Mesenchymal stem cell (in vitro differentiated cells and primary cell): ENCODE measurements at regions not wholly inside any gene's neighbourhood (a gene's known extent, or its start where the extent isn't known, plus 50 kb on each side); places are given as distances from the start of the nearest gene placed in this dataset.

ENCODE experiments used
- DNase-seq: peaks from one replicate; pipeline ENCODE4 v3.0.0-alpha.2; 2013
- H2AFZ ChIP-seq: one replicate; pipeline ENCODE4 v1.6.1; 2013; ENCODE audit warnings: low read depth, mild to moderate bottlenecking, control low read depth, inconsistent platforms, low read length, moderate library complexity
- H2AK5ac ChIP-seq: 2 replicates; pipeline ENCODE4 v1.6.1; 2013; ENCODE audit warnings: low read length, moderate library complexity, mild to moderate bottlenecking, inconsistent platforms; ENCODE audit not compliant: severe bottlenecking
- H2BK120ac ChIP-seq: one replicate; pipeline ENCODE4 v1.6.1; 2013; ENCODE audit warnings: low read depth, mild to moderate bottlenecking, inconsistent platforms, low read length, moderate library complexity
- H2BK12ac ChIP-seq, 2 experiments: one replicate each; pipeline ENCODE4 v1.6.1; 2013; ENCODE audit warnings: inconsistent platforms in 2 of 2, low read length in 2 of 2, mild to moderate bottlenecking in 2 of 2, moderate library complexity in 2 of 2, control low read depth in 1 of 2
- H2BK15ac ChIP-seq: one replicate; pipeline ENCODE4 v1.6.1; 2013; ENCODE audit warnings: mild to moderate bottlenecking, low read depth, inconsistent platforms; ENCODE audit not compliant: poor library complexity, severe bottlenecking
- H2BK5ac ChIP-seq: 2 replicates; pipeline ENCODE4 v1.6.1; 2013; ENCODE audit warnings: low read depth, mild to moderate bottlenecking, low read length, control low read depth, inconsistent platforms; ENCODE audit not compliant: poor library complexity, severe bottlenecking
- H3K14ac ChIP-seq, 2 experiments: one replicate each; pipeline ENCODE4 v1.6.1; 2013; ENCODE audit warnings: inconsistent platforms in 2 of 2, low read length in 2 of 2, control low read depth in 1 of 2, mild to moderate bottlenecking in 1 of 2, moderate library complexity in 1 of 2
- H3K18ac ChIP-seq, 2 experiments: one replicate each; pipeline ENCODE4 v1.6.1; 2013; ENCODE audit warnings: inconsistent platforms in 2 of 2, low read length in 2 of 2, control low read depth in 1 of 2, low read depth in 1 of 2, mild to moderate bottlenecking in 1 of 2
- H3K23ac ChIP-seq, 2 experiments: one replicate each; pipeline ENCODE4 v1.6.1; 2013; ENCODE audit warnings: inconsistent platforms in 2 of 2, low read length in 2 of 2, mild to moderate bottlenecking in 2 of 2, moderate library complexity in 2 of 2, control low read depth in 1 of 2
- H3K27ac ChIP-seq: 2 replicates; pipeline ENCODE4 v1.5.1; 2013; ENCODE audit warnings: mild to moderate bottlenecking, moderate library complexity, low read length, control low read depth, inconsistent platforms; ENCODE audit not compliant: poor library complexity, severe bottlenecking
- H3K27me3 ChIP-seq, 2 experiments: 2 replicates each; pipeline versions ENCODE4 v1.6.1 to v1.7.0; 2013; ENCODE audit warnings: low read length in 2 of 2, mild to moderate bottlenecking in 2 of 2, moderate library complexity in 2 of 2, control low read depth in 1 of 2, inconsistent platforms in 1 of 2; ENCODE audit not compliant: control insufficient read depth in 1 of 2, insufficient read depth in 1 of 2
- H3K36me3 ChIP-seq, 2 experiments: 2 replicates each; pipeline versions ENCODE4 v1.6.1 to v1.7.0; 2013; ENCODE audit warnings: low read length in 2 of 2, control low read depth in 1 of 2, inconsistent platforms in 1 of 2, low read depth in 1 of 2, mild to moderate bottlenecking in 1 of 2; ENCODE audit not compliant: insufficient read depth in 2 of 2, control insufficient read depth in 1 of 2
- H3K4ac ChIP-seq, 2 experiments: one replicate each; pipeline ENCODE4 v1.6.1; 2013; ENCODE audit warnings: inconsistent platforms in 2 of 2, low read length in 2 of 2, mild to moderate bottlenecking in 2 of 2, moderate library complexity in 2 of 2, control low read depth in 1 of 2, low read depth in 1 of 2
- H3K4me1 ChIP-seq: 2 replicates; pipeline ENCODE4 v1.6.1; 2013; ENCODE audit warnings: low read depth, low read length, control low read depth; ENCODE audit not compliant: control insufficient read depth, insufficient read depth
- H3K4me2 ChIP-seq: 2 replicates; pipeline ENCODE4 v1.6.1; 2013; ENCODE audit warnings: low read length, mild to moderate bottlenecking, inconsistent platforms; ENCODE audit not compliant: poor library complexity, severe bottlenecking
- H3K4me3 ChIP-seq, 2 experiments: 2 replicates each; pipeline versions ENCODE4 v1.5.1 to v1.7.0; 2013; ENCODE audit warnings: low read length in 2 of 2, mild to moderate bottlenecking in 2 of 2, control low read depth in 1 of 2, low read depth in 1 of 2; ENCODE audit not compliant: insufficient read depth in 1 of 2
- H3K79me1 ChIP-seq: replicated peaks from 2 replicates; pipeline ENCODE4 v1.6.1; 2013; ENCODE audit warnings: mild to moderate bottlenecking, control low read depth, low read length, inconsistent platforms; ENCODE audit not compliant: poor library complexity, severe bottlenecking
- H3K9ac ChIP-seq: 2 replicates; pipeline ENCODE4 v1.7.0; 2013; ENCODE audit warnings: mild to moderate bottlenecking, low read length, moderate library complexity
- H3K9me3 ChIP-seq: 2 replicates; pipeline ENCODE4 v1.7.0; 2013; ENCODE audit warnings: mild to moderate bottlenecking, low read length; ENCODE audit not compliant: control insufficient read depth
- H4K8ac ChIP-seq: one replicate; pipeline ENCODE4 v1.6.1; 2013; ENCODE audit warnings: inconsistent platforms, mild to moderate bottlenecking, low read length, moderate library complexity
- H4K91ac ChIP-seq: one replicate; pipeline ENCODE4 v1.6.1; 2013; ENCODE audit warnings: mild to moderate bottlenecking, low read length, inconsistent platforms
- WGBS: methylation state at CpG from one replicate; pipeline ENCODE4 v1.1.7; 2013; ENCODE audit warnings: mixed read lengths; 5-methylcytosine and 5-hydroxymethylcytosine counted together

GRCh38 chr6:119713903-119714302 is 364.3 kb upstream of the MAN1A1 start:
- H3K4me1 ChIP-seq = no peaks in the 10 kb centered on the region
- H4K8ac ChIP-seq = no peak overlapping the region
- H3K23ac ChIP-seq = no peak overlapping the region
- no peak overlapping the region for H3K18ac ChIP-seq
- H3K27ac ChIP-seq = no peak overlapping the region
- H3K9me3 ChIP-seq = no peaks in the 10 kb centered on the region
- no peaks in the 10 kb centered on the region for H3K36me3 ChIP-seq
- no peak overlapping the region for H4K91ac ChIP-seq
- no peak overlapping the region for H2BK5ac ChIP-seq
- no peak overlapping the region for H2BK15ac ChIP-seq
- no peaks in the 10 kb centered on the region for H3K79me1 ChIP-seq
- H3K4me2 ChIP-seq = no peak overlapping the region
- H2BK120ac ChIP-seq = no peak overlapping the region
- no peak for DNase-seq
- H2AFZ ChIP-seq = no peak overlapping the region
- H3K9ac ChIP-seq = no peak overlapping the region
- H3K14ac ChIP-seq = no peak overlapping the region
- no peak overlapping the region for H2BK12ac ChIP-seq
- H3K4me3 ChIP-seq = no peak overlapping the region
- H3K4ac ChIP-seq = no peak overlapping the region
- no peak overlapping the region for H2AK5ac ChIP-seq
- H3K27me3 ChIP-seq = no peaks in the 10 kb centered on the region

- H3K23ac ChIP-seq = no peak overlapping the region
- WGBS = 88% methylated on average over 1 of the region's 1 CpG
- H3K4me1 ChIP-seq = no peaks in the 10 kb centered on the region
- H2BK12ac ChIP-seq = no peak overlapping the region
- H3K9me3 ChIP-seq = no peaks in the 10 kb centered on the region
- no peaks in the 10 kb centered on the region for H3K79me1 ChIP-seq
- no peak overlapping the region for H3K14ac ChIP-seq
- H3K27ac ChIP-seq = no peak overlapping the region
- no peak overlapping the region for H2BK5ac ChIP-seq
- no peak overlapping the region for H2AFZ ChIP-seq
- no peak overlapping the region for H3K4ac ChIP-seq
- no peak overlapping the region for H3K9ac ChIP-seq
- no peaks in the 10 kb centered on the region for H3K36me3 ChIP-seq
- no peak overlapping the region for H2BK120ac ChIP-seq
- no peak overlapping the region for H3K18ac ChIP-seq
- no peak overlapping the region for H2AK5ac ChIP-seq
- H3K4me2 ChIP-seq = no peak overlapping the region
- no peak overlapping the region for H2BK15ac ChIP-seq
- no peak overlapping the region for H3K4me3 ChIP-seq
- no peak for DNase-seq
- H3K27me3 ChIP-seq = no peaks in the 10 kb centered on the region
- H4K91ac ChIP-seq = no peak overlapping the region
- no peak overlapping the region for H4K8ac ChIP-seq
Measured at GRCh38 chr6:119686644-119687043, 337.1 kb upstream of the MAN1A1 start.

- H2AFZ ChIP-seq = no peak overlapping the region
- no peaks in the 10 kb centered on the region for H3K9me3 ChIP-seq
- no peak overlapping the region for H3K4ac ChIP-seq
Measured at GRCh38 chr6:119686240-119686639, 336.7 kb upstream of the MAN1A1 start.

GRCh38 chr6:119683671-119684070 is 334.1 kb upstream of the MAN1A1 start:
- H3K9ac ChIP-seq = no peak overlapping the region
- no CpG with 5 or more reads among the region's 2 CpGs for WGBS
- H3K14ac ChIP-seq = no peak overlapping the region
- H3K18ac ChIP-seq = no peak overlapping the region
- H2BK5ac ChIP-seq = no peak overlapping the region
- no peak overlapping the region for H3K4me3 ChIP-seq
- no peak overlapping the region for H4K91ac ChIP-seq
- no peak overlapping the region for H2AK5ac ChIP-seq
- H3K4ac ChIP-seq = no peak overlapping the region
- no peaks in the 10 kb centered on the region for H3K79me1 ChIP-seq
- no peak overlapping the region for H3K27ac ChIP-seq
- no peaks in the 10 kb centered on the region for H3K4me1 ChIP-seq
- DNase-seq = no peak
- no peak overlapping the region for H4K8ac ChIP-seq
- H3K23ac ChIP-seq = no peak overlapping the region
- no peak overlapping the region for H3K4me2 ChIP-seq
- no peaks in the 10 kb centered on the region for H3K9me3 ChIP-seq
- no peak overlapping the region for H2BK120ac ChIP-seq
- no peaks in the 10 kb centered on the region for H3K27me3 ChIP-seq
- H3K36me3 ChIP-seq = no peaks in the 10 kb centered on the region
- H2AFZ ChIP-seq = no peak overlapping the region
- H2BK12ac ChIP-seq = no peak overlapping the region
- no peak overlapping the region for H2BK15ac ChIP-seq

More at GRCh38 chr6:119686240-119686639, 336.7 kb upstream of the MAN1A1 start:
- Histone ChIP-seq H3K4me2 (no peak overlapping the region), H3K27ac (no peak overlapping the region), H2BK15ac (no peak overlapping the region), H3K36me3 (no peaks in the 10 kb centered on the region), H2BK5ac (no peak overlapping the region), H2AK5ac (no peak overlapping the region), H3K23ac (no peak overlapping the region), H3K27me3 (no peaks in the 10 kb centered on the region), H3K4me3 (no peak overlapping the region), H3K4me1 (no peaks in the 10 kb centered on the region), H4K8ac (no peak overlapping the region), H3K79me1 (no peaks in the 10 kb centered on the region), H3K18ac (no peak overlapping the region), H3K14ac (no peak overlapping the region), H3K9ac (no peak overlapping the region), H2BK120ac (no peak overlapping the region), H2BK12ac (no peak overlapping the region), H4K91ac (no peak overlapping the region)
- DNase-seq = no peak
